ENCODE measurements at regions not wholly inside any gene's neighbourhood (a gene's known extent, or its start where the extent isn't known, plus 50 kb on each side); places are given as distances from the start of the nearest gene placed in this dataset.
A peak's percentile ranks its signal among the peaks of the same experiment; 100 is the strongest.

DNA sequence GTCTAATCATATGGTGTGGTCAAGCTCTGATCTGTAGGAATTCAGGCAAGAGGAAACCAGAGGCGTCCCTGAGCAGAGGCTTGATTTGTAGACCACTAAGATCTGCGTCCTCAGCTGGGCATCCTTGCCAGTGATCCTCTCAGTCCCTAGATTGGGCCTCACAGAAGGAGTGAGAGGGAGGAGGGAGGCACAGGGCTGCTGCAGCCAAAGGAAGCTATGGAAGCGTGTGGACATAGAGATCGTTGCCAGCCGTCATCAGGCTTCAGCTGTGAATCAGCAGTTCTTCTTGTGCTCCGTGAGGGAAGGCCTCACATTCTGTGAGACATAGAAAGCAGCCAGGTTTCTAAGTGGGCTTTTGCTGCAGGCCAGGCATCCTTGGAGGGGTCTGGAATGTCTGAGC, 254.6 kb upstream of the KIRREL3 start:
- TF ChIP-seq POLR2AphosphoS5 (IDR thresholded peaks at IDR 0.05) (no peak), SMC3 (conservative IDR thresholded peaks at IDR 0.05; ENCODE audit: poor library complexity) (no peak), TAF1 (IDR thresholded peaks at IDR 0.05; ENCODE audit: low read depth) (no peak), EP300 (conservative IDR thresholded peaks at IDR 0.05; ENCODE audit: poor library complexity, severe bottlenecking) (no peak), RAD21 (conservative IDR thresholded peaks at IDR 0.05) (no peak), EZH2 (IDR thresholded peaks at IDR 0.05; ENCODE audit: borderline replicate concordance, insufficient read depth, low read length, poor library complexity, severe bottlenecking) (no peak), MXI1 (conservative IDR thresholded peaks at IDR 0.05; ENCODE audit: poor library complexity, severe bottlenecking) (no peak)
- TF ChIP-seq, protein P1, sequence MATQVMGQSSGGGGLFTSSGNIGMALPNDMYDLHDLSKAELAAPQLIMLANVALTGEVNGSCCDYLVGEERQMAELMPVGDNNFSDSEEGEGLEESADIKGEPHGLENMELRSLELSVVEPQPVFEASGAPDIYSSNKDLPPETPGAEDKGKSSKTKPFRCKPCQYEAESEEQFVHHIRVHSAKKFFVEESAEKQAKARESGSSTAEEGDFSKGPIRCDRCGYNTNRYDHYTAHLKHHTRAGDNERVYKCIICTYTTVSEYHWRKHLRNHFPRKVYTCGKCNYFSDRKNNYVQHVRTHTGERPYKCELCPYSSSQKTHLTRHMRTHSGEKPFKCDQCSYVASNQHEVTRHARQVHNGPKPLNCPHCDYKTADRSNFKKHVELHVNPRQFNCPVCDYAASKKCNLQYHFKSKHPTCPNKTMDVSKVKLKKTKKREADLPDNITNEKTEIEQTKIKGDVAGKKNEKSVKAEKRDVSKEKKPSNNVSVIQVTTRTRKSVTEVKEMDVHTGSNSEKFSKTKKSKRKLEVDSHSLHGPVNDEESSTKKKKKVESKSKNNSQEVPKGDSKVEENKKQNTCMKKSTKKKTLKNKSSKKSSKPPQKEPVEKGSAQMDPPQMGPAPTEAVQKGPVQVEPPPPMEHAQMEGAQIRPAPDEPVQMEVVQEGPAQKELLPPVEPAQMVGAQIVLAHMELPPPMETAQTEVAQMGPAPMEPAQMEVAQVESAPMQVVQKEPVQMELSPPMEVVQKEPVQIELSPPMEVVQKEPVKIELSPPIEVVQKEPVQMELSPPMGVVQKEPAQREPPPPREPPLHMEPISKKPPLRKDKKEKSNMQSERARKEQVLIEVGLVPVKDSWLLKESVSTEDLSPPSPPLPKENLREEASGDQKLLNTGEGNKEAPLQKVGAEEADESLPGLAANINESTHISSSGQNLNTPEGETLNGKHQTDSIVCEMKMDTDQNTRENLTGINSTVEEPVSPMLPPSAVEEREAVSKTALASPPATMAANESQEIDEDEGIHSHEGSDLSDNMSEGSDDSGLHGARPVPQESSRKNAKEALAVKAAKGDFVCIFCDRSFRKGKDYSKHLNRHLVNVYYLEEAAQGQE (IDR thresholded peaks at IDR 0.05; ENCODE audit: borderline replicate concordance), result no peak
- TF ChIP-seq, protein P2, sequence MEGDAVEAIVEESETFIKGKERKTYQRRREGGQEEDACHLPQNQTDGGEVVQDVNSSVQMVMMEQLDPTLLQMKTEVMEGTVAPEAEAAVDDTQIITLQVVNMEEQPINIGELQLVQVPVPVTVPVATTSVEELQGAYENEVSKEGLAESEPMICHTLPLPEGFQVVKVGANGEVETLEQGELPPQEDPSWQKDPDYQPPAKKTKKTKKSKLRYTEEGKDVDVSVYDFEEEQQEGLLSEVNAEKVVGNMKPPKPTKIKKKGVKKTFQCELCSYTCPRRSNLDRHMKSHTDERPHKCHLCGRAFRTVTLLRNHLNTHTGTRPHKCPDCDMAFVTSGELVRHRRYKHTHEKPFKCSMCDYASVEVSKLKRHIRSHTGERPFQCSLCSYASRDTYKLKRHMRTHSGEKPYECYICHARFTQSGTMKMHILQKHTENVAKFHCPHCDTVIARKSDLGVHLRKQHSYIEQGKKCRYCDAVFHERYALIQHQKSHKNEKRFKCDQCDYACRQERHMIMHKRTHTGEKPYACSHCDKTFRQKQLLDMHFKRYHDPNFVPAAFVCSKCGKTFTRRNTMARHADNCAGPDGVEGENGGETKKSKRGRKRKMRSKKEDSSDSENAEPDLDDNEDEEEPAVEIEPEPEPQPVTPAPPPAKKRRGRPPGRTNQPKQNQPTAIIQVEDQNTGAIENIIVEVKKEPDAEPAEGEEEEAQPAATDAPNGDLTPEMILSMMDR (IDR thresholded peaks at IDR 0.05; ENCODE audit: poor library complexity, severe bottlenecking), result no peak
- Histone ChIP-seq H3K27ac (ENCODE audit: low read length) (peak overlapping the region; percentile 18), H3K27me3 (ENCODE audit: insufficient read depth, low read depth, low read length) (no peaks in the 10 kb centered on the region), H4K20me1 (ENCODE audit: insufficient read depth) (no peaks in the 10 kb centered on the region), H3K9me2 (ENCODE audit: insufficient read depth, low read length) (no peaks in the 10 kb centered on the region), H3K79me2 (replicated peaks; ENCODE audit: insufficient read depth, low read length) (no peaks in the 10 kb centered on the region), H3K9ac (ENCODE audit: low read length) (no peak overlapping the region), H3K9me3 (ENCODE audit: low read length) (no peaks in the 10 kb centered on the region), H3F3A (ENCODE audit: insufficient read depth, low read length, poor library complexity, severe bottlenecking) (no peaks in the 10 kb centered on the region), H3K36me3 (ENCODE audit: insufficient read depth, low read length) (no peaks in the 10 kb centered on the region), H3K4me2 (ENCODE audit: low read length) (no peak overlapping the region), H3K4me3 (ENCODE audit: low read length) (no peak overlapping the region), H2AFZ (ENCODE audit: low read depth, low read length) (no peak overlapping the region)

DNA sequence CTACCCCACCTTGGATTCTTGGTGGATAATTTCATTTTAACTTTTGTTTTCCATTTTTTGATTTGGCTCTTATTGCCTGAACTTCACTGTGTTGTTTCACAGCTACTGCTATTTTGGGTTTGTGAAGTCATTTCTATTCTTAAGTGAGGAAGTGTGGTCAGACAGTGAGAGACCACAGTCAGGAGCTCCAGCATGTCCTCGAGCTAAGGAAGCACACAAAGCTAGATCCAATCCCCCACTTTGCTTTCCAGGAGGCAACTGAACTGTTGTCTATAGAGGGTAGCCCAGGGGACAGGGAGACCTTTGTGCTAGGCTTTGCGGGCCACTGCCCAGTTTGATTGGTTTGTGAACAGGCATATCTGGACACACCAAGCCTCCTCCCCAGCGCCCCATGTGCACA, 251.8 kb upstream of the KIRREL3 start:
- H3K36me3 ChIP-seq (ENCODE audit: insufficient read depth, low read length), result no peaks in the 10 kb centered on the region
- H3K9me3 ChIP-seq (ENCODE audit: low read length), result no peaks in the 10 kb centered on the region
- H3K4me2 ChIP-seq (ENCODE audit: low read length), result no peak overlapping the region
- no peak overlapping the region for H3K4me3 ChIP-seq (ENCODE audit: low read length)
- H3F3A ChIP-seq (ENCODE audit: insufficient read depth, low read length, poor library complexity, severe bottlenecking), result no peaks in the 10 kb centered on the region
- H3K27ac ChIP-seq (ENCODE audit: low read length), result no peak overlapping the region
- H3K9me2 ChIP-seq (ENCODE audit: insufficient read depth, low read length), result no peaks in the 10 kb centered on the region
- H3K9ac ChIP-seq (ENCODE audit: low read length), result no peak overlapping the region
- TF ChIP-seq RAD21 (conservative IDR thresholded peaks at IDR 0.05) (no peak), EP300 (conservative IDR thresholded peaks at IDR 0.05; ENCODE audit: poor library complexity, severe bottlenecking) (no peak), TAF1 (IDR thresholded peaks at IDR 0.05; ENCODE audit: low read depth) (no peak), SMC3 (conservative IDR thresholded peaks at IDR 0.05; ENCODE audit: poor library complexity) (no peak), EZH2 (IDR thresholded peaks at IDR 0.05; ENCODE audit: borderline replicate concordance, insufficient read depth, low read length, poor library complexity, severe bottlenecking) (no peak), POLR2AphosphoS5 (IDR thresholded peaks at IDR 0.05) (no peak), MXI1 (conservative IDR thresholded peaks at IDR 0.05; ENCODE audit: poor library complexity, severe bottlenecking) (no peak)
- TF ChIP-seq, protein P2 (IDR thresholded peaks at IDR 0.05; ENCODE audit: poor library complexity, severe bottlenecking), result no peak
- TF ChIP-seq, protein P1 (IDR thresholded peaks at IDR 0.05; ENCODE audit: borderline replicate concordance), result no peak
- H2AFZ ChIP-seq (ENCODE audit: low read depth, low read length), result no peak overlapping the region
- no peaks in the 10 kb centered on the region for H3K79me2 ChIP-seq (replicated peaks; ENCODE audit: insufficient read depth, low read length)
- no peaks in the 10 kb centered on the region for H3K27me3 ChIP-seq (ENCODE audit: insufficient read depth, low read depth, low read length)
- H4K20me1 ChIP-seq (ENCODE audit: insufficient read depth), result no peaks in the 10 kb centered on the region
